ENCODE measurements at regions not wholly inside any gene's neighbourhood (a gene's known extent, or its start where the extent isn't known, plus 50 kb on each side); places are given as distances from the start of the nearest gene placed in this dataset.

GRCh38 chr9:91092214-91092613 lies 269.5 kb downstream of the AUH start:
- no peak for DNase-seq (ENCODE audit: low read depth)
- no peak for TF ChIP-seq CTCF (conservative IDR thresholded peaks at IDR 0.05; ENCODE audit: control insufficient read depth, insufficient read depth, low read depth, low read length)
- H3K4me3 ChIP-seq (ENCODE audit: control insufficient read depth, low read depth, low read length), result no peak overlapping the region

- DNase-seq (ENCODE audit: low read depth), result no peak
- TF ChIP-seq CTCF (conservative IDR thresholded peaks at IDR 0.05; ENCODE audit: control insufficient read depth, insufficient read depth, low read depth, low read length), result no peak
These were observed 267.2 kb downstream of the AUH start for GRCh38 chr9:91094324-91095088.

GRCh38 chr9:91098203-91098850 lies 263.4 kb downstream of the AUH start:
- no peak for DNase-seq (ENCODE audit: low read depth)
- H3K4me3 ChIP-seq (ENCODE audit: control insufficient read depth, low read depth, low read length), result no peak overlapping the region
- TF ChIP-seq CTCF (conservative IDR thresholded peaks at IDR 0.05; ENCODE audit: control insufficient read depth, insufficient read depth, low read depth, low read length), result no peak

More at GRCh38 chr9:91094324-91095088, 267.2 kb downstream of the AUH start:
- no peak overlapping the region for H3K4me3 ChIP-seq (ENCODE audit: control insufficient read depth, low read depth, low read length)

- TF ChIP-seq CTCF (conservative IDR thresholded peaks at IDR 0.05; ENCODE audit: control insufficient read depth, insufficient read depth, low read depth, low read length), result no peak
- DNase-seq (ENCODE audit: low read depth), result no peak
- no peak overlapping the region for H3K4me3 ChIP-seq (ENCODE audit: control insufficient read depth, low read depth, low read length)
These were observed 262.3 kb downstream of the AUH start for GRCh38 chr9:91099436-91099835.

- H3K4me3 ChIP-seq (ENCODE audit: control insufficient read depth, low read depth, low read length), result no peak overlapping the region
- peak; percentile 72 for DNase-seq (ENCODE audit: low read depth)
- TF ChIP-seq CTCF (conservative IDR thresholded peaks at IDR 0.05; ENCODE audit: control insufficient read depth, insufficient read depth, low read depth, low read length), result no peak
These were observed 260.8 kb downstream of the AUH start for GRCh38 chr9:91100878-91101450.

- no peak overlapping the region for H3K4me3 ChIP-seq (ENCODE audit: control insufficient read depth, low read depth, low read length)
- no peak for TF ChIP-seq CTCF (conservative IDR thresholded peaks at IDR 0.05; ENCODE audit: control insufficient read depth, insufficient read depth, low read depth, low read length)
- DNase-seq (ENCODE audit: low read depth), result no peak
These were observed 260.0 kb downstream of the AUH start for GRCh38 chr9:91101611-91102168.

All from fibroblast of mammary gland (primary cell).